Superior temporal gyrus (tissue), 1 donor: ENCODE measurements at regions not wholly inside any gene's neighbourhood (a gene's known extent, or its start where the extent isn't known, plus 50 kb on each side); places are given as distances from the start of the nearest gene placed in this dataset.

Experiments
- DNase-seq: peaks from one replicate; pipeline ENCODE4 v3.0.0-alpha.2; 2016; ENCODE audit errors: extremely low spot score

DNA sequence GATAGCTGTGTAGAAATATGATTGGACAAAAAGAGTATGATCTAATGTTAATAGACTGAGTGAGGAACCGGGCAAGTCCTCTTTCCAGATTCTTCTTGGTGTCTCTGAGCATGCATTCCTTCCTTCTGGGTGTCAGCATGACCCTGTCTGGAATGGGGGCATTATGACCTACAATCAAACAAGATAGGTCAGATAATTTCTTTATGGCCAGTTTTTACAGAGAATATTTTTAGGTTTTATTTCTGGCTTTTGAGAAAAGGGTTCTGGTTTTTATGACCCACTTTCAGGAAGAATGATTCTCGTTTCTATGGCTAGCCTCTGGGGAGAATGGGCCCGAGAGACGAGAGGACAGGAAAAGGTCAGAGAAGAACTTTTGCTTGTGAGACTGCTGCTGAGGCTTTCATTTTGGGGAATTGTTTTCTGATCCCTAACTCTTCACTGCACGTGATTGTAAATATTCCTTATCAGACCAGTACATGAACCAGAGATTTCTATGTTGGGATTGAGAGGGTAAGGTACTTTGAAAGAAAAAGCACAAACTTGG is 383.8 kb downstream of the AASDHPPT start:
- DNase-seq: no peak

- DNase-seq: no peak
Observed at GRCh38 chr11:106461839-106462545, 384.5 kb downstream of the AASDHPPT start.

GRCh38 chr11:106463154-106463553 is 385.7 kb downstream of the AASDHPPT start:
- DNase-seq: no peak

DNA sequence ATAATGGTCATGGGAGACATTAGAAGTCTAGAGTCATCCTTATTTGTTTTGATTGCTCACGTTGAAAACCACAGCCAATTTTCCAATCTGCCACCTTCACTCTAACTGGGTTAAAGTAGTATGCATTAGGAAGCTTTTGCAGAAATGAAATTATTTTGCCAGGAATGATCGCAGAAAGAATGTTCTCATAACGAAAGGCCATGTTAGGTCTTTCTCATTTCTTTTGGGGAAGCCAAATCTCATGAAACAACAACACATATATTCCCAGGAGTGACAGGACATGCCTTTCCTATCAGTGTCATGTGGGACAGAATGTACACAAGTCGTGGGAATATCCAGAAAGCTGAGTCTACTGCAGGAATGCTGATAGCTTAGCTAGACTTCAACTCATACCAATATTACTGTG is 386.3 kb downstream of the AASDHPPT start:
- DNase-seq: no peak

GRCh38 chr11:106464728-106465127 is 387.3 kb downstream of the AASDHPPT start:
- DNase-seq: no peak

DNA sequence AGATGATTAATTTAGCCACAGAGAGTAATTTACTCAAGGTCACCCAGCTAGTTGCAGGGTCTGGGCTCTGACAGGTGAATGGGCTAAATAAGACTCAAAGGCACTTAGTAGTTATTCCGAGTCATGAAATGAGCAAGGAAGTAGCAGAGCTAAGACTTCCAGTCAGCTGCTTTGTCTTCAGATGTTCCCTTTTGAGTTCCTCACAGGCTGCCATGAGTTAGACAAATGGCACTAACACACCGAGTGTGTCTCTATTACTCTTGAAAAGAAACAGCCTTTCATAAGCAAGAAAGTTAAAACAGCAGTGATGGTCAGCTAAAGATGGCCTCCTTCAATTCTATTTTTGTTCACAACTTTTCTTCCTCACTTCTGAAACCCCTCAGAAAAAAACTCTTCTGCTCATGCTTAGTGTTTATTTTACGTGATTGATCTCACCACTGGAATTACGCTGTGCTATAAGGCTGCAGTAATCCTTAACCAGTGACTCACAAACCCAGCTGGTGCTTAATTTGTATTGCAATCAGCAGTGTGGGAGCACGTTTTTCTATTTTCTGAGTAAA is 389.1 kb downstream of the AASDHPPT start:
- no peak for DNase-seq

DNA sequence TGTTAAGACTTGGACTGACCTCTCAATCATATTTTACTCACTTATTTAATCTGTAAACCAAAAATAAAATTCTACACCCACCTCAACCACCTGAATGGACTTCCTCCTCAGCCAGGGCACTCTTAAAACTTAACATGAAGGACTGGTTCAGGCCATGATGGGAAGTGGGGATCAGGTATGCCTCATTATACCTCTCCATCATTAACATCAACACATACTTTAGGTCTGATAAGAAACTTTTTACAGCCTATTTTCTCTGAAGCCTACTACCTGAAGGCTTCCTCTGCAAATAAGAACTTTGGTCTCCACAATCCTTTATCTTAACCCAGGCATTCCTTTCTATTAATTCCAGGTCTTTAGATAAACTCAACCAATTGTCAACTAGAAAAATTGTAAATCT is 390.0 kb downstream of the AASDHPPT start:
- no peak for DNase-seq

- no peak for DNase-seq
Observed at GRCh38 chr11:106468086-106468485, 390.6 kb downstream of the AASDHPPT start.

DNA sequence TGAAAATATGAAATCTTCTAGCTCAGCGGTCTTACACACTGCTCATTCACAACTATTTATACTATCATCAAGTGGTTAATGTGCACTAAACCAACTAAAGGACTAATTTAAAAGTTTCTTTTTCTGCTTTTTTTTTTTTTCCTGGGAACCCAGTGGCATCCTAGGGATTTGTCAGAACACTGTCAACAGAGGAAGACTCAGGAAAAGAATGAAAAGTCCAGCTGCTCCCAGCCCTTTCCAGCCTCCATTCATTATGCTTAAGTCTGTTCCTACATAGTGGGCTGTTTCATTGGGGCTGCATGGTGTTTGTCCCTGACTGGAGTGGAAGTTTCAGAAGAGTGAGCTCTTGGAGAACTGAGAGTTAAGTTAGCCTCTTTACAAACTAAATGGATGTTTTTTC is 391.1 kb downstream of the AASDHPPT start:
- no peak for DNase-seq

- DNase-seq: no peak
Observed at GRCh38 chr11:106470230-106470629, 392.8 kb downstream of the AASDHPPT start.

DNA sequence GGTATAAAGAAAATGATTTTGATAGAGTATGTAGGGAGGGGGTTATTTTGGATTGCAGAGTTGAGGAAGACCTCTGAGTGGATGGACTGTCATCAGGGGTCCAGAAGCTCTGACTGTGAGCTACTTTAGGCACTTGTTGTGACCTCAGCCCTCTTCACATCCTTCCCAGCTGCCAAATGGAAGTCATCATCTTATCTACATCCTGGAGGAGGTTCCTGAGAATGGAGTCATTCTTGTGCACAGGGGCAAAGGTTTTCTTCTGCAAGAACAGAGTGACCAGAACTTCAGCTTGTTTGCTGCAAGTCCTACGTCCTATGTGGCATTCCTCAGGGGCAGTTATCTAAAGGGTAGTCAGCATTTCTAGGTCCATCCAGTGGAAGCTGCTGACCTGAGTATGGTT is 393.8 kb downstream of the AASDHPPT start:
- DNase-seq: no peak

GRCh38 chr11:106473089-106473722 is 395.7 kb downstream of the AASDHPPT start:
- DNase-seq: no peak

- no peak for DNase-seq
Observed at GRCh38 chr11:106474274-106474673, 396.8 kb downstream of the AASDHPPT start.

GRCh38 chr11:106475181-106475580 is 397.7 kb downstream of the AASDHPPT start:
- DNase-seq: no peak

GRCh38 chr11:106477776-106478175 is 400.3 kb downstream of the AASDHPPT start:
- no peak for DNase-seq

GRCh38 chr11:106479646-106480045 is 402.2 kb downstream of the AASDHPPT start:
- DNase-seq: no peak

GRCh38 chr11:106480581-106481190 is 403.2 kb downstream of the AASDHPPT start:
- no peak for DNase-seq

GRCh38 chr11:106482917-106483785 is 405.7 kb downstream of the AASDHPPT start:
- DNase-seq: peak; percentile 55

DNA sequence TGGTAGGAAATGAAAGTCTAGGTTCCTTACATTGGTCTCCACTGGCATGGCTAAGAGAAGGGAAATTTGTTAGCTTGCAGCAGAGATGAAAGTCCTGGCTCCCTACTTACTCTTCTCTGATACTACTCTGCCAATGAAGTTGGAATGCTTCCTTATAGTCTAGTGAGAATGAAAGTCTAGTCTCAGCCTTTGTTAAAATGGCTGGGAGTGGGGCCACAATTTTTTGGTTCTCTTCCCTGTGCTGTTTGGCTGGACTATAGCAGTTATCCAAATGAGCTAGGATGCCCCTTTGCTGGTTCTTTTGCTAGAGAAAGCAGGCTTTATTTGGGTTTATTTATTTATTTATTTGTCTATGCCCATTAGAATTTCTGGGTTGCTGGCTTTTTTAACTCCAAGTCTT is 414.3 kb downstream of the AASDHPPT start:
- DNase-seq: no peak

- DNase-seq: no peak
Observed at GRCh38 chr11:106493751-106494150, 416.3 kb downstream of the AASDHPPT start.

GRCh38 chr11:106495046-106495445 is 417.6 kb downstream of the AASDHPPT start:
- no peak for DNase-seq

- no peak for DNase-seq
Observed at GRCh38 chr11:106496677-106497076, 419.2 kb downstream of the AASDHPPT start.
